IMR-90 (cell line): ENCODE measurements at regions not wholly inside any gene's neighbourhood (a gene's known extent, or its start where the extent isn't known, plus 50 kb on each side); places are given as distances from the start of the nearest gene placed in this dataset.

Experiments
- BHLHE40 ChIP-seq: fragments of 150-350 bp; IDR thresholded peaks from 2 replicates; pipeline ENCODE4 v1.6.1; 2016; ENCODE audit warnings: mild to moderate bottlenecking, low read depth, low read length
- CEBPB ChIP-seq: IDR thresholded peaks from 2 replicates; pipeline ENCODE4 v1.6.1; 2012; ENCODE audit warnings: low read depth, low read length, improper control_type of control experiment
- CTCF ChIP-seq: conservative IDR thresholded peaks from 2 replicates; pipeline ENCODE4 v1.5.1; 2012; ENCODE audit warnings: mild to moderate bottlenecking, low read depth, low read length, improper control_type of control experiment
- ELK1 ChIP-seq: fragments of 150-350 bp; IDR thresholded peaks from 2 replicates; pipeline ENCODE4 v1.6.1; 2016; ENCODE audit warnings: low read depth, mild to moderate bottlenecking, low read length, moderate library complexity, borderline replicate concordance
- FOS ChIP-seq: fragments of 150-350 bp; IDR thresholded peaks from 2 replicates; pipeline ENCODE4 v1.6.1; 2016; ENCODE audit warnings: low read depth, low read length
- MAFK ChIP-seq: IDR thresholded peaks from 2 replicates; pipeline ENCODE4 v1.6.1; 2012; ENCODE audit warnings: low read depth, low read length, improper control_type of control experiment
- MAZ ChIP-seq: IDR thresholded peaks from 2 replicates; pipeline ENCODE4 v1.6.1; 2012; ENCODE audit warnings: low read depth, mild to moderate bottlenecking, low read length, improper control_type of control experiment, moderate library complexity, borderline replicate concordance
- MXI1 ChIP-seq: IDR thresholded peaks from 2 replicates; pipeline ENCODE4 v1.6.1; 2012; ENCODE audit warnings: low read depth, mild to moderate bottlenecking, low read length, moderate library complexity, borderline replicate concordance
- POLR2A ChIP-seq: IDR thresholded peaks from 2 replicates; pipeline ENCODE4 v1.6.1; 2012; ENCODE audit warnings: mild to moderate bottlenecking, low read depth, low read length
- RAD21 ChIP-seq: IDR thresholded peaks from 2 replicates; pipeline ENCODE4 v1.6.1; 2012; ENCODE audit warnings: low read length, improper control_type of control experiment
- RCOR1 ChIP-seq: IDR thresholded peaks from 2 replicates; pipeline ENCODE4 v1.6.1; 2012; ENCODE audit warnings: mild to moderate bottlenecking, low read length, improper control_type of control experiment; ENCODE audit not compliant: insufficient replicate concordance
- SMC3 ChIP-seq: fragments of 150-350 bp; IDR thresholded peaks from 2 replicates; pipeline ENCODE4 v1.6.1; 2016; ENCODE audit warnings: low read depth, mild to moderate bottlenecking, antibody characterized with exemption, low read length, moderate library complexity
- USF2 ChIP-seq: fragments of 150-350 bp; IDR thresholded peaks from 2 replicates; pipeline ENCODE4 v1.6.1; 2017; ENCODE audit warnings: mild to moderate bottlenecking, antibody characterized with exemption, low read length, low read depth

- TF ChIP-seq CEBPB (no peak), CTCF (no peak), FOS (no peak), RCOR1 (no peak), BHLHE40 (no peak), POLR2A (no peak), SMC3 (no peak), ELK1 (no peak), MAFK (no peak), USF2 (no peak), RAD21 (no peak), MXI1 (no peak), MAZ (no peak)
Measured at GRCh38 chr20:54339093-54339492, 131.2 kb downstream of the PFDN4 start.
